ENCODE measurements at regions not wholly inside any gene's neighbourhood (a gene's known extent, or its start where the extent isn't known, plus 50 kb on each side); places are given as distances from the start of the nearest gene placed in this dataset.

GRCh38 chr5:124203303-124203702 is 543.1 kb downstream of the ZNF608 start:
- no peak for DNase-seq
- Mint-ChIP-seq H3K9me3 (peaks cover 43 to 62% of the 10 kb centered on the region in 2 experiments), H3K36me3 (ENCODE audit: insufficient read depth in 1 of 3, low read depth in 3 of 3) (peaks cover 33 to 61% (median 36%) of the 10 kb centered on the region in 3 experiments)

More at GRCh38 chr5:124203303-124203702, 543.1 kb downstream of the ZNF608 start:
- H3K79me2 ChIP-seq (ENCODE audit: insufficient read depth, low read length): no peaks in the 10 kb centered on the region
- H3K4me1 ChIP-seq (ENCODE audit: insufficient read depth, low read length): no peaks in the 10 kb centered on the region
- no peak overlapping the region for H2BK5ac ChIP-seq (ENCODE audit: insufficient read length, low read length)
- H3K4me1 Mint-ChIP-seq: no peaks in the 10 kb centered on the region
- TF ChIP-seq CTCF (conservative IDR thresholded peaks at IDR 0.05): no peak
- H3K27ac ChIP-seq (ENCODE audit: insufficient read length, low read depth, low read length): no peak overlapping the region
- no peaks in the 10 kb centered on the region for H3K27me3 Mint-ChIP-seq (ENCODE audit: low read depth)
- no peak overlapping the region for H2BK120ac ChIP-seq (ENCODE audit: low read depth, low read length, poor library complexity, severe bottlenecking)
- no peak overlapping the region for H2BK12ac ChIP-seq (ENCODE audit: insufficient read length, low read depth, low read length)
- no peaks in the 10 kb centered on the region for H3K23me2 ChIP-seq (ENCODE audit: insufficient read length, low read depth, low read length, poor library complexity, severe bottlenecking)
- no peaks in the 10 kb centered on the region for H3K27me3 ChIP-seq (ENCODE audit: insufficient read depth, low read length)
- no peak overlapping the region for H4K91ac ChIP-seq (ENCODE audit: insufficient read length, low read depth, low read length)
- no peak overlapping the region for H2AK5ac ChIP-seq (ENCODE audit: insufficient read length, low read length)
- no peaks in the 10 kb centered on the region for H3K79me1 ChIP-seq (ENCODE audit: insufficient read depth, low read depth, low read length, poor library complexity, severe bottlenecking)
- H3T11ph ChIP-seq (ENCODE audit: low read length): no peak overlapping the region
- no peak overlapping the region for H4K8ac ChIP-seq (replicated peaks; ENCODE audit: insufficient read length, low read depth, low read length)
- H3K4me2 ChIP-seq (ENCODE audit: insufficient read depth, insufficient read length, low read length): no peak overlapping the region
- no peak overlapping the region for H3K18ac ChIP-seq (ENCODE audit: insufficient read length, low read depth, low read length)
- H2BK20ac ChIP-seq (ENCODE audit: low read depth, low read length, poor library complexity, severe bottlenecking): no peak overlapping the region
- no peaks in the 10 kb centered on the region for H4K20me1 ChIP-seq (ENCODE audit: control insufficient read depth, insufficient read depth, insufficient read length)
- H3K23ac ChIP-seq (ENCODE audit: insufficient read length, low read depth, low read length): no peak overlapping the region
- no peak overlapping the region for H3K9ac ChIP-seq (ENCODE audit: extremely low read depth, insufficient read length, low read length)
- no peak overlapping the region; a peak in 1 of 7 replicates for H3K27ac Mint-ChIP-seq
- no peak overlapping the region for H4K5ac ChIP-seq (ENCODE audit: insufficient read length, low read depth, low read length)
- no peak overlapping the region for H2AFZ ChIP-seq (ENCODE audit: low read length)
- H3K4ac ChIP-seq (ENCODE audit: low read depth, low read length): no peak overlapping the region
- WGBS (ENCODE audit: extremely low coverage, insufficient read length, low lambda C conversion rate): no CpG with 5 or more reads among the region's 4 CpGs
- H3K4me3 Mint-ChIP-seq: no peak overlapping the region
- H3K56ac ChIP-seq (ENCODE audit: insufficient read length, low read depth, low read length): no peak overlapping the region
- H3K9me3 ChIP-seq (ENCODE audit: control insufficient read depth, low read depth, low read length): peaks cover 20% of the 10 kb centered on the region
- no peak overlapping the region for H2BK15ac ChIP-seq (ENCODE audit: low read depth, low read length)
- H3K14ac ChIP-seq (ENCODE audit: insufficient read depth, low read length): no peak overlapping the region
